C4-2B (cell line): ENCODE measurements at regions not wholly inside any gene's neighbourhood (a gene's known extent, or its start where the extent isn't known, plus 50 kb on each side); places are given as distances from the start of the nearest gene placed in this dataset.
"Not testable (repeated sequence)": the region's sequence is repeated elsewhere in the genome, so short reads cannot be mapped to it uniquely, and the experiment has no call there.

Experiments
- H3K27ac ChIP-seq: fragments of 450-650 bp; 2 replicates; pipeline ENCODE4 v1.5.1; 2017
- CTCF ChIP-seq: fragments of 450-650 bp; conservative IDR thresholded peaks from 2 replicates; pipeline ENCODE4 v1.5.1; 2017; ENCODE audit warnings: mild to moderate bottlenecking
- ZFX ChIP-seq: fragments of 450-650 bp; IDR thresholded peaks from 2 replicates; pipeline ENCODE4 v1.6.1; 2017

DNA sequence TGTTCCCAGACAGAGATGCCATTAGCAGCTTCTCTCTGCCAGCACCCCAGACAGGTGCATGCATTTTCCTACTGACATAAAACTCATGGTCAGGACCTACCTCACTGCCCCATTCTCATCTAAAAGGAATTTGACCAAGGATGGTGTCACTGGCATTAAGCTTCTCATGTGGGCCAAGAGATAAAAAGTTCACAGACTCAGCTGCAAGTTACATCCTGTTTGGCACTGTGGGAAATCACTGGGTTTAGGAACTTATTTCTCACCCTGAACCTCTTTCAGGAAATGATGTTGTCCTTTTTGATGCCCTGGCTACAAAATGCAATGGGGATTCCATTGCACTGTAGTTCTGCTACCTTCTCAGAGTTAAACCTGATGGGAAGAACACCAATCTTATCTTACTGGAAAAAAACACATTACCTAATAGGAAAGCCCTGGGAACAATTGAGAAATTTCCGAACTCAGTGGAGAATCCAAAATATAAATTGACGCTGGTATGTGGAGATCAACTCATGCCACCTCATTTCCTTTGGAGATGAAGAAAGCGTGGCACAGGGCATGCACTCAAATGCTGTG lies 252.1 kb upstream of the COPS8 start:
- no peak for TF ChIP-seq CTCF
- no peak for TF ChIP-seq ZFX
- no peak overlapping the region for H3K27ac ChIP-seq

- TF ChIP-seq ZFX, result no peak
- TF ChIP-seq CTCF, result no peak
Measured at GRCh38 chr2:236834284-236834683, 251.4 kb upstream of the COPS8 start.

DNA sequence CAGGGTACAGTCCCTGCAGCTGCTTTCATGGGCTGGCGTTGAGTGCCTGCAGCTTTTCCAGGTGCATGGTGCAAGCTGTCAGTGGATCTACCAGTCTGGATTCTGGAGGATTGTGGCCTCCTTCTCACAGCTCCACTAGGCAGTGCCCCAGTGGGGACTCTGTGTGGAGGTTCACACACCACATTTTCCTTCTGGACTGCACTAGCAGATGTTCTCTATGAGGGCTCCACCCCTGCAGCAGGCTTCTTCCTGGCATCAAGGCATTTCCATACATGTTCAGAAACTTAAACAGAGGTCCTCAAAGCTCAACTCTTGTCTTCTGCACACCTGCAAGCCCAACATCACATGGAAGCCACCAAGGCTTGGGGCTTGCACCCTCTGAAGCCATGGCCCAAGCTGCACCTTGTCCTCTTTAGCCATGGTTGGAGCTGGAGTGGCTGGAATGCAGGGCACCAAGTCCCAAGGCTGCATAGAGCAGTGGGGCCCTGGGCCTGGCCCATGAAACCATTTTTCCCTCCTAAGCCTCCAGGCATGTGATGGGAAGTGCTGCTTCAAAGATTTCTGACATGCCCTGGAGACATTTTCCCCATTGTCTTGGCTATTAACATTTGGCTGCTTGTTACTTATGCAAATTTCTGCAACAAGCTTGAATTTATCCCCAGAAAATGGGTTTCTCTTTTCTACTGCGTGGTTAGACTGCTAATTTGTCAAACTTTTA lies 250.2 kb upstream of the COPS8 start:
- no peak for TF ChIP-seq ZFX
- no peak for TF ChIP-seq CTCF
- no peak overlapping the region for H3K27ac ChIP-seq

More at GRCh38 chr2:236834284-236834683, 251.4 kb upstream of the COPS8 start:
- H3K27ac ChIP-seq, result no peak overlapping the region

DNA sequence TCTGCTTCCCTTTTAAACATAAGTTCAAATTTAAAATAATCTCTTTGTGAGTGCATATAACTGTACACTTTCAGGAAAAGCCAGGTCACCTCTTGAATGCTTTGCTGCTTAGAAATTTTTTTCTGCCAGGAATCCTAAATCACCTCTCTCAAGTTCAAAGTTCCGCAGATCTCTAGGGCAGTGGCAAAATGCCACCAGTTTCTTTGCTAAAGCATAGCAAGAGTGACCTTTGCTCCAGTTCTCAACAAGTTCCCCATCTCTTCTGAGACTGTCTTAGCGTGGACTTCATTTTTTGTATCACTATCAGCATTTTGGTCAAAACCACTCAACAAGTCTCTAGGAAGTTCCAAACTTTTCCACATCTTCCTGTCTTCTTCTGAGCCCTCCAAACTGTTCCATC lies 249.7 kb upstream of the COPS8 start:
- not testable (repeated sequence) for H3K27ac ChIP-seq

GRCh38 chr2:236840215-236840614 lies 245.5 kb upstream of the COPS8 start:
- H3K27ac ChIP-seq, result no peak overlapping the region
- TF ChIP-seq CTCF (no peak), ZFX (no peak)

DNA sequence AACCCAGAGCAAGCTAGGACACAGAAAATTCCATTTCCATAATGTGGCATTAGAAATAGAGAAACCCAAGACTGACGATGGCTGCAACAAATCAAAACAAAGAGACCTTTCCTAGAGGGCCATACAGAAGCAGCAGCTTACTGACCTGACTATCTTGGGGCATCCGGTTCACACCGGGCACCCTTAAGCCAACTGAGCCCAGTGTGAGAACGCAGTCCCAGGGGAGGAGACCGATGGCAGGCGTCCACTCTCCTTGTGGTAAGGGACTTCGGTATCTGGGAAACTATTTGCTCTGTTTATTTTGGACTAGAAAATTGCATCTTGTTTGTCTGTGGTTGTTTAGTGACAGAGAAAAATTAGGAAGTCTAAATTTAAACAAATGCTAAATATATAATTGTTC lies 244.8 kb upstream of the COPS8 start:
- no peak overlapping the region for H3K27ac ChIP-seq
- TF ChIP-seq ZFX (no peak), CTCF (no peak)

DNA sequence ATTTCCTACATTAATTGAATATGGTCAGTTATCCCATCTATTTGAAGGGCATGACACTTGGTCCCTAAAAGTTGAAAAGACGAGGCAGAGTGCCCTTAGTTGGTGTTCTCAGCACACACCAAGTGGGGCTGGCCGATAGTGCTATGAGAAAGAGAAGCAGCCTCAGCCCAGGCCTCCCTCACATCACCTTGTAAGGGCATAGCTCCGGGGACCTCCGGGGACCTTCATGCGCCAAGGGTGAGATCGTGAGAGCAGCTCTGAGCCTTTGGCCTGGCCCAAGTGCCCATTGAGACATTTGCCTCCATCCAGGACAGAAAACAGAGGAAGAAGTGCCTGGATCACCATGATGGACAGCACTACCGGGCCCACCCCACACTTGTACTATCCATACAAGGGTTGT lies 244.3 kb upstream of the COPS8 start:
- TF ChIP-seq ZFX (no peak), CTCF (no peak)
- no peak overlapping the region for H3K27ac ChIP-seq
